Activated CD4-positive, alpha-beta T cell treated with anti-CD3 and anti-CD28 coated beads for 24 hours (primary cell): ENCODE measurements at regions not wholly inside any gene's neighbourhood (a gene's known extent, or its start where the extent isn't known, plus 50 kb on each side); places are given as distances from the start of the nearest gene placed in this dataset.

Experiments used
- DNase-seq, 2 donors: peaks; one replicate each; pipeline ENCODE4 v3.0.0-alpha.2; 2020; ENCODE audit warnings: low read depth in 2 of 2

DNA sequence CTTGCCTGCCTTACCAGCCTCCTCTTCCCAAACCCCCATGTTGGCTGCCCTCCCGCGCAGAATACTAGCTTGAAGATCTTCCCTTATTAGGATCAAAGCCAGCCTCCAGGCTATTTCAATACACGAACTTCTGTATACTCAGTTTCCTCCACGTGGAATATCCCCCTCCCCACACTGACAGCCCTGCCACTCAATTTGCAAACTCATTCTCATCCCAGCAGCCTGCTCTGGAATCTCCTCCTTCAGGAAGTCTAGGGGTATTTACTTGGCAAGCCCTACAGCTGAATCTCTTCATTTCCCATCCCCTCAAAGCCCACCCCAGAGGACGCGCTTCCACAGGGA lies 157.0 kb upstream of the SMIM23 start:
- DNase-seq = no peak

GRCh38 chr5:171629221-171629620 lies 156.4 kb upstream of the SMIM23 start:
- no peak for DNase-seq

DNA sequence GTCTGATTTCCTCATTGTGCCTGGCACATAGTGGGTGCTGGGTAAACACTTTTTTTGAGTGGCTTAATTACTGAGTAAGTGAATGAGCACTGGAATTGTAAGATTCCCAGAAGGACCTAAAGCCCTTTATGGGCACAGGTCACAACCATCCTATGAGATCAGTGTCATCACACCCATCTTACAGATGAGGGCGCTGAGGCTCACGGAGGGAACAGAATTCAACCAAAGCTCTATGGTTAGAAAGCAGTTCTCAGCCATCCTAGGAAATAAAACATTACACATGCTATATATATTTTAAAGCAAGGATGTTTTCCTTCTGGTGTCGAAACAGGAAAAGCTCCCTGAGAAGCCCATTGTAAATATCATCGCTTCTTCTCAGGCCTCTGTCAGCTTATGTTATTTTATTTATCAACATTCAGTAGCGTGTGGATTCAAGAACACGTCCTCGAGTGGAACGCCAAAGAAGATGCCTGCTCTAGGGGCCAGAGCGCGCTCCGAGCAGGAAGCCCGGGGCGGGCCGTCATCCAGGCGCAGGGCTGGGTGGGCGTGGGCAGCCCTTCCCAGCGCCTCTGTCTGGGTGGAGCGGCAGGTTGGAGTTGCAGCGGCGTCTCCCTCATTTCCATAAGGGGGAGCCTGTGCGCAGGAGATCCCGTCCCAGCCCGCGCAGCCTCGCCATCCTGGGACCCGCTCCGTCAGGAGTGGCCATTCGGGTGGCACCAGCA lies 155.8 kb upstream of the SMIM23 start:
- no peak for DNase-seq

DNA sequence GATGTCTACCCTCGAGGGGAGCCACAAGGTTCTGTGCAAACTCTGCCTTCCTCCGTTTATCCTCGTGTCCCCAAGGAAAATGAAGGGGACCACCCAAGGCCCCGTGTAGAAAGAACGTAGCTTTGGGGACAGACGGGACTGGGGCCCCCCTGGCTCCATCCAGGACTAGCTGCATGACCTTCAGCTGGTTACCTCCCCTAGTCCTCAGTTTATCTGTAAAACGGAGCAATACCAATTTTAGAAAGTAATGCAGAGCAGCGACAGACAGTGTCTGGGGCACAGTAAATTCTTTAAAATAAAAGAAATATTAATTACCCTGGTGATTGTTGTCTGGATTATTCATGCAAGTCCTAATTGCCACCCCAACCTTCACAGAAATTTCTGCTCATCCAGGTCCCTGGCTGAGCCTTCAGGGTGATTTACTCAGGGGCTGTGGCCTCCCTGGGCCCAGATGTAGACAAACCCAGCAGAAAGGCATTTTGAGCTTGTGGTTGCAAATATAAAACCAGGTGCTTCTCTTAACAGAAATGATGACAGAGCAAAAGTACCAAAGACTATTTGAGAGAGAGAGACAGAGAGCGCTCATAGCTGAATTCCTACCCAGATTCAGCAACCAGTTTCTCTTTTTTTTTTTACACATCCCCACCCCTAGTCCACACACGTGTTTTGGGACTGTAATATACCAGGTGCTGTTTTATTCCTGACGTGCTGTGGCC lies 155.1 kb upstream of the SMIM23 start:
- DNase-seq = no peak

- no peak for DNase-seq
Observed at GRCh38 chr5:171632616-171633015, 153.0 kb upstream of the SMIM23 start.

DNA sequence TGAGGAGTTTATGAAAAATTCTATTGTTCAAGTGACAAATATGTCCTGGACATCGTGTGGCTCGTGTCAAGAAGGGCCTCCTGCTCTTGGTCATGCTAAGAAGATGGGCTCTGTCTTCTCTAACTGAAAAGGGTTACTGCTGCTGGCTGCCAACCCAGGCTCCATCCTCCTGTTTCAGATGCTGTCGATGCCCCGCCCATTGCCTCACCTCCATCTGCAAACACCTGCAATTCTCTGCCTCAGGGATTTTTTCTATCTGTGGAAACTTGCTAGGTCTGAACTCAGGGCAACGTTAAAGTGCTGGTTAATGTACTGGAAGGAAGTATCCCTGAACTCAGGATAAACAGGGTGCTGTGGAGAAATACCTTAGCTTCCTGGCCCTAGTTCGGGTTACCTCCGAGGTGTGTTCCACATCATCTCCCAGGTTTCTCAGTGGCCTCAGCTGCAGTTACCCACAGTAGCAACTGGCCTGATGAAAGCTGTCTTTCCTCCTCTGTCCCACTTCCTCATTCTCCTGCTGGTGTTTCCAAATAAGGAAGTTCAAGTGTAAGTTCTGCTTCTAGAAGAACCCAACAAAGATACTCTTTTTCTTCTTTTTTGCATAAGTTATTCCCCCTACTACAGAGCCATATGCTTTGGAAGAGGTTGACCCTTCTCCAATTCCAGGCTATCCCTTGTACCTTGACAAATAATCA lies 151.7 kb upstream of the SMIM23 start:
- no peak for DNase-seq

- DNase-seq = no peak
Observed at GRCh38 chr5:171634511-171634910, 151.1 kb upstream of the SMIM23 start.

GRCh38 chr5:171635028-171635427 lies 150.6 kb upstream of the SMIM23 start:
- DNase-seq = no peak

DNA sequence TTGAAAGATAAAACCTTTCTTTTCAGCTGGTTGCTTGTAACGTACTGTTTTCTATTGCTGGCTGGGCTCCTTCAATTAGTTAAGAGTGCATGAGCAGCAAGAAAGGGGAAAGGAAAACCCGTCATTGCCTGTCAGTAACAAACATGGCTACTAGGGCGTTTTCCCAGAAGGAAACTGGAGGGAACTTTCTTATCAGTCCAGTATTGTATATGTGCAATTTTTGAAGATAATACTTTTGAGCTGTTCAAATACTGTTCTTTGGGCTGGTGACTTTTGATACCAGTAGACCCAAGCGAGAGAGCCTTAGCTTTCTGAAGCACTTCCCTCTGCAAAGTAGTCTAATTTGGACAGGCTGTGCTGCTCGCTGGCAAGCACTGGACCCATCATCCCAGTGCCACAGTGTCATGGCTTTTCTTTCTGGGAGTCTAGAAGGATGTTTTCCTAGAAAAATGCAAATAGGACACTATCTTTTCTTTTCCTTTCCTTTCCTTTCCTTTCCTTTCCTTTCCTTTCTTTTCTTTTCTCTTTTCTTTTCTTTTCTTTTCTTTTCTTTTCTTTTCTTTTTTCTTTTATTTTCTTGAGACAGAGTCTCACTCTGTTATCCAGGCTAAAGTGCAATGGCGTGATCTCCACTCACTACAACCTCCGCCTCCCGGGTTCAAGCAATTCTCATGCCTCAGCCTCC lies 149.9 kb upstream of the SMIM23 start:
- DNase-seq = no peak

GRCh38 chr5:171637811-171638210 lies 147.8 kb upstream of the SMIM23 start:
- no peak for DNase-seq

- no peak for DNase-seq
Observed at GRCh38 chr5:171639205-171639621, 146.4 kb upstream of the SMIM23 start.

- no peak for DNase-seq
Observed at GRCh38 chr5:171639966-171640365, 145.7 kb upstream of the SMIM23 start.

GRCh38 chr5:171640480-171640879 lies 145.1 kb upstream of the SMIM23 start:
- DNase-seq = no peak

- no peak for DNase-seq
Observed at GRCh38 chr5:171641891-171642290, 143.7 kb upstream of the SMIM23 start.

GRCh38 chr5:171642894-171643293 lies 142.7 kb upstream of the SMIM23 start:
- DNase-seq = no peak

DNA sequence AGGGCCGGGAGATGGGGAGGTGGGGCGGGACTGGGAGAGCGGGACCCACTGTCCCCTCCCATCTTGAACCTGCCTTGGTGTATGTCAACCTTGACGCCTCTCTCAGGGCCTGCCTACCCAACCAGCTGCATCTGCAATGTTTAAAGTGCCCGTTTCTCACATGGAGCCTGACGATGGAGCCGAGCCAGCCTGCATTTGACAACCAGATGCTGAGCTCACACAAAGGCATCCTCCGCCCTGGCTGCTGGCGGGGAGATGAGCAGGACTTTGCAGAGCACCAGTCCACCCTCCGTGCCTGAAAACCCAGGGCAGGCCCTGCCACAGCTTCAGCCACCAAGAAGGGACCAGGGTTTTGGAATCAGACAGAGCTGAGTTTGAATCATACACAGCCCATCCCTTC lies 141.1 kb upstream of the SMIM23 start:
- no peak for DNase-seq

- no peak for DNase-seq
Observed at GRCh38 chr5:171646102-171647042, 139.2 kb upstream of the SMIM23 start.

- no peak for DNase-seq
Observed at GRCh38 chr5:171647043-171647903, 138.3 kb upstream of the SMIM23 start.

DNA sequence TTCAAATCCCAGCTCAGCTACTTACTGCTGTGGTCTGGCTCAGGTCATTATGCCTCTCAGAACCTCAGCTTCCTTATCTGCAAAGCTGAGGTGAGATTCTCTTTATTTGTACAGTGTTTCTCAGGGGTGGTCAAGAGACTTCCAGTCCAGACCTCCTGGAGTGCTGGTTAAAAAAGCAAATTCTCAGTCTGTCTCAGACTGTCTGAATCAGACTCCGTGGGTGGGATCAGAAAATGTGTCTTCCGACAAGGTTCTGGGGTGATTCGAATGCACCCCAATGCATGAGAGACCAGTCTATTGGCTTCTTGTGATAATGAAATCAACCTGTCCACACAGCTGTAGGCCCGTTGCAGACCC lies 137.7 kb upstream of the SMIM23 start:
- DNase-seq = no peak

GRCh38 chr5:171648279-171649074 lies 137.1 kb upstream of the SMIM23 start:
- DNase-seq = no peak
